ENCODE measurements at regions not wholly inside any gene's neighbourhood (a gene's known extent, or its start where the extent isn't known, plus 50 kb on each side); places are given as distances from the start of the nearest gene placed in this dataset.
"Not testable (repeated sequence)": the region's sequence is repeated elsewhere in the genome, so short reads cannot be mapped to it uniquely, and the experiment has no call there.

GRCh38 chr7:101679653-101680173, 50.6 kb upstream of the MYL10 start:
- not testable (repeated sequence) for DNase-seq

- DNase-seq: no peak
Observed at GRCh38 chr7:101680406-101681145, 51.5 kb upstream of the MYL10 start.

GRCh38 chr7:101681170-101682007, 52.3 kb upstream of the MYL10 start:
- DNase-seq: no peak

GRCh38 chr7:101684983-101685330, 55.9 kb upstream of the MYL10 start:
- no peak for DNase-seq

- no peak for DNase-seq
Observed at GRCh38 chr7:101686030-101686429, 56.9 kb upstream of the MYL10 start.

GRCh38 chr7:101687081-101687480, 58.0 kb upstream of the MYL10 start:
- no peak for DNase-seq

- no peak for DNase-seq
Observed at GRCh38 chr7:101687791-101688182, 58.7 kb upstream of the MYL10 start.

- DNase-seq: no peak
Observed at GRCh38 chr7:101688183-101688831, 59.2 kb upstream of the MYL10 start.

GRCh38 chr7:101688995-101689907, 60.2 kb upstream of the MYL10 start:
- DNase-seq: no peak

- no peak for DNase-seq
Observed at GRCh38 chr7:101690061-101690460, 61.0 kb upstream of the MYL10 start.

GRCh38 chr7:101691822-101692384, 62.8 kb upstream of the MYL10 start:
- no peak for DNase-seq

- DNase-seq: no peak
Observed at GRCh38 chr7:101693498-101694091, 64.5 kb upstream of the MYL10 start.

GRCh38 chr7:101698964-101699363, 69.9 kb upstream of the MYL10 start:
- no peak for DNase-seq

GRCh38 chr7:101699399-101699798, 70.3 kb upstream of the MYL10 start:
- DNase-seq: no peak

- DNase-seq: no peak
Observed at GRCh38 chr7:101699881-101700823, 71.1 kb upstream of the MYL10 start.

- no peak for DNase-seq
Observed at GRCh38 chr7:101701153-101701794, 72.2 kb upstream of the MYL10 start.

- no peak for DNase-seq
Observed at GRCh38 chr7:101702362-101702850, 73.3 kb upstream of the MYL10 start.

- no peak for DNase-seq
Observed at GRCh38 chr7:101705331-101705730, 76.2 kb upstream of the MYL10 start.

GRCh38 chr7:101707587-101707986, 78.5 kb upstream of the MYL10 start:
- DNase-seq: no peak

GRCh38 chr7:101708223-101708622, 79.1 kb upstream of the MYL10 start:
- no peak for DNase-seq
